Panc1 (cell line): ENCODE measurements at regions not wholly inside any gene's neighbourhood (a gene's known extent, or its start where the extent isn't known, plus 50 kb on each side); places are given as distances from the start of the nearest gene placed in this dataset.

Experiments used
- ATAC-seq: fragments of 200-7000 bp; cut with Tn5 transposase; 2 replicates; pipeline ENCODE4 v1.9.1; 2020; ENCODE audit warnings: mild to moderate bottlenecking, moderate library complexity
- BruUV-seq: library from RNA; stranded (reverse); fragments of 400-500 nt; replicated peaks from 2 replicates; lab custom pipeline; 2021; lab: Mats Ljungman, UMichigan
- CTCF ChIA-PET: fragments of 300-600 bp; sonication (Branson Sonifier 250); formaldehyde crosslinking; loops from one replicate; lab custom pipeline; 2022; ENCODE audit warnings: antibody characterized with exemption; lab: Charles Lee
- POLR2A ChIA-PET: fragments of 300-600 bp; sonication (Branson Sonifier 250); formaldehyde crosslinking; loops from one replicate; lab custom pipeline; 2022; ENCODE audit warnings: antibody characterized with exemption; lab: Charles Lee
- DNase-seq: peaks from one replicate; pipeline ENCODE4 v3.0.0-alpha.2; 2010; ENCODE audit warnings: low read depth, low spot score
- H3K27ac ChIP-seq: 2 replicates; pipeline ENCODE4 v1.5.1; 2011; ENCODE audit warnings: mild to moderate bottlenecking, low read length, inconsistent platforms
- H3K27me3 ChIP-seq: fragments of 200-500 bp; sonication (Bioruptor generic); 2 replicates; pipeline ENCODE4 v1.6.0; 2014; ENCODE audit warnings: low read length, inconsistent platforms; ENCODE audit not compliant: control insufficient read depth, insufficient read depth
- H3K36me3 ChIP-seq: fragments of 200-500 bp; sonication (Bioruptor generic); 2 replicates; pipeline ENCODE4 v1.5.1; 2014; ENCODE audit warnings: inconsistent platforms, mild to moderate bottlenecking, low read length, moderate library complexity; ENCODE audit not compliant: control insufficient read depth, insufficient read depth
- H3K4me1 ChIP-seq: 2 replicates; pipeline ENCODE4 v1.5.1; 2011; ENCODE audit warnings: inconsistent platforms, mild to moderate bottlenecking, low read length, moderate library complexity; ENCODE audit not compliant: control insufficient read depth, insufficient read depth
- H3K4me3 ChIP-seq, 2 experiments: 2 replicates each; pipeline ENCODE4 v1.5.1; 2011 to 2012; ENCODE audit warnings: low read depth in 2 of 2, low read length in 2 of 2, mild to moderate bottlenecking in 2 of 2, inconsistent platforms in 1 of 2, moderate library complexity in 1 of 2
- H3K9me3 ChIP-seq: fragments of 200-500 bp; sonication (Bioruptor generic); 2 replicates; pipeline ENCODE4 v1.5.1; 2014; ENCODE audit warnings: low read depth, mild to moderate bottlenecking, inconsistent platforms, low read length, moderate library complexity; ENCODE audit not compliant: control insufficient read depth, insufficient read depth
- POLR2AphosphoS5 ChIP-seq: IDR thresholded peaks from 2 replicates; pipeline ENCODE4 v1.6.1; 2012; ENCODE audit warnings: mild to moderate bottlenecking, low read depth, low read length, moderate library complexity
- SIN3A ChIP-seq: IDR thresholded peaks from 2 replicates; pipeline ENCODE4 v1.6.1; 2012; ENCODE audit warnings: low read depth, mild to moderate bottlenecking, low read length, moderate library complexity, borderline replicate concordance; ENCODE audit not compliant: insufficient read depth
- TCF7L2 ChIP-seq: IDR thresholded peaks from 2 replicates; pipeline ENCODE4 v1.6.1; 2011; ENCODE audit warnings: mild to moderate bottlenecking, low read depth, low read length, inconsistent platforms
- in situ Hi-C: cut with HindIII; loops from 2 replicates; pipeline ENCODE4 v1.10.0; 2016; ENCODE audit warnings: low sequenced_read_pairs, low pct_unique_long_range_greater_than_20kb
- intact Hi-C: fragments of 100-400 bp; cut with micrococcal nuclease; formaldehyde crosslinking; loops from one replicate; pipeline ENCODE4 v1.10.0; 2022; ENCODE audit not compliant: unreplicated experiment
- TF ChIP-seq, protein P1 (sequence below): fragments of 450-650 bp; IDR thresholded peaks from 2 replicates; pipeline ENCODE4 v1.5.1; 2017; ENCODE audit warnings: mild to moderate bottlenecking
- TF ChIP-seq, protein P2 (sequence below), 2 experiments: IDR thresholded peaks; 2 replicates each; pipeline ENCODE4 v1.6.1; 2011 to 2012; ENCODE audit warnings: low read depth in 2 of 2, control low read depth in 1 of 2, low read length in 1 of 2, mild to moderate bottlenecking in 1 of 2, moderate library complexity in 1 of 2; ENCODE audit not compliant: insufficient read depth in 1 of 2

DNA sequence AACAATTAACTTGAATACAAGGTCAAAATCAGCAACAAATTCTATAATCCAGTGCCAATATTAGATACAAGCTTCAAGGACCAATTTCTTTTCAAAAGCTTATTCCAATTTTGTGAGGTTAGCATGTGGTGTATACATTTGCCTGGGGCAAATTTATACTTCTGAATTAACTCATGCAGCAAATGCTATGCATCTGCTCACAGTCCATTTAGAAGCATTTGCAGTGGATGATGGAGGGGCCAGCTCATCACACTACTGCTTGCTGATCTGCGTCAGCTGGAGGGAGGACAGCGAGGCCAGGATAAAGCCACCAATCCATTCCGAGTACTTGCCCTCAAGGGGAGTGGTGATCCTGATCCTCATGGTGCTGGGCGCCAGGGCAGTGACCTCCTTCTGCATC lies 474.3 kb upstream of the KIF2A start:
- H3K4me1 ChIP-seq: no peaks in the 10 kb centered on the region
- intact Hi-C loops: no loop called here
- ChIA-PET CTCF (no interaction called here), POLR2A (no interaction called here)
- no peak overlapping the region for H3K27ac ChIP-seq
- H3K9me3 ChIP-seq: no peaks in the 10 kb centered on the region
- DNase-seq (no peak), ATAC-seq (no peak)
- H3K27me3 ChIP-seq: peaks cover 2% of the 10 kb centered on the region; the same call in 1 of the 2 replicates
- BruUV-seq: no TSS peak
- no peak overlapping the region for H3K4me3 ChIP-seq
- no peaks in the 10 kb centered on the region for H3K36me3 ChIP-seq
- no peak for TF ChIP-seq TCF7L2
- in situ Hi-C loops: no loop called here

DNA sequence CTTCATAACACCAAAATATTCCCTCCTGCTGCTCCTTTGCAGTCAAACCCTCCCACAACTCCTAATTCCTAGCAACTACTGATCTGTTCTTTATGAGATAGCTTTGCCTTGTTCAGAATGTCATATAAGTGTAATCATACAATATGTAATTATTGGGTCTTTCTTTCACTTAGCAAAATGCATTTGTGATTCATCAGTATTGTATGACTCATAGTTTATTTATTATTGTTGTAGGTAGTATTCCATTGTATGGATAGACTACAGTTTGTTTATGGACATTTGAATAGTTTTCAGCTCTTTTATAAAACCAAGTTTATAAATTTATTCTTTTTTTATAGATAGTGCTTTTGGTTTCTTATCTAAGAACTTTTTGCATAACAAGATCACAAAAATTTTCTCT lies 468.2 kb upstream of the KIF2A start:
- no peaks in the 10 kb centered on the region for H3K36me3 ChIP-seq
- H3K4me3 ChIP-seq: no peak overlapping the region
- no peak for ATAC-seq
- in situ Hi-C loops: no loop called here
- H3K27me3 ChIP-seq: peaks cover 2% of the 10 kb centered on the region
- intact Hi-C loops: no loop called here
- TF ChIP-seq POLR2AphosphoS5 (no peak), TCF7L2 (no peak), SIN3A (no peak)
- TF ChIP-seq, protein P1, sequence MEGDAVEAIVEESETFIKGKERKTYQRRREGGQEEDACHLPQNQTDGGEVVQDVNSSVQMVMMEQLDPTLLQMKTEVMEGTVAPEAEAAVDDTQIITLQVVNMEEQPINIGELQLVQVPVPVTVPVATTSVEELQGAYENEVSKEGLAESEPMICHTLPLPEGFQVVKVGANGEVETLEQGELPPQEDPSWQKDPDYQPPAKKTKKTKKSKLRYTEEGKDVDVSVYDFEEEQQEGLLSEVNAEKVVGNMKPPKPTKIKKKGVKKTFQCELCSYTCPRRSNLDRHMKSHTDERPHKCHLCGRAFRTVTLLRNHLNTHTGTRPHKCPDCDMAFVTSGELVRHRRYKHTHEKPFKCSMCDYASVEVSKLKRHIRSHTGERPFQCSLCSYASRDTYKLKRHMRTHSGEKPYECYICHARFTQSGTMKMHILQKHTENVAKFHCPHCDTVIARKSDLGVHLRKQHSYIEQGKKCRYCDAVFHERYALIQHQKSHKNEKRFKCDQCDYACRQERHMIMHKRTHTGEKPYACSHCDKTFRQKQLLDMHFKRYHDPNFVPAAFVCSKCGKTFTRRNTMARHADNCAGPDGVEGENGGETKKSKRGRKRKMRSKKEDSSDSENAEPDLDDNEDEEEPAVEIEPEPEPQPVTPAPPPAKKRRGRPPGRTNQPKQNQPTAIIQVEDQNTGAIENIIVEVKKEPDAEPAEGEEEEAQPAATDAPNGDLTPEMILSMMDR: no peak
- TF ChIP-seq, protein P2, sequence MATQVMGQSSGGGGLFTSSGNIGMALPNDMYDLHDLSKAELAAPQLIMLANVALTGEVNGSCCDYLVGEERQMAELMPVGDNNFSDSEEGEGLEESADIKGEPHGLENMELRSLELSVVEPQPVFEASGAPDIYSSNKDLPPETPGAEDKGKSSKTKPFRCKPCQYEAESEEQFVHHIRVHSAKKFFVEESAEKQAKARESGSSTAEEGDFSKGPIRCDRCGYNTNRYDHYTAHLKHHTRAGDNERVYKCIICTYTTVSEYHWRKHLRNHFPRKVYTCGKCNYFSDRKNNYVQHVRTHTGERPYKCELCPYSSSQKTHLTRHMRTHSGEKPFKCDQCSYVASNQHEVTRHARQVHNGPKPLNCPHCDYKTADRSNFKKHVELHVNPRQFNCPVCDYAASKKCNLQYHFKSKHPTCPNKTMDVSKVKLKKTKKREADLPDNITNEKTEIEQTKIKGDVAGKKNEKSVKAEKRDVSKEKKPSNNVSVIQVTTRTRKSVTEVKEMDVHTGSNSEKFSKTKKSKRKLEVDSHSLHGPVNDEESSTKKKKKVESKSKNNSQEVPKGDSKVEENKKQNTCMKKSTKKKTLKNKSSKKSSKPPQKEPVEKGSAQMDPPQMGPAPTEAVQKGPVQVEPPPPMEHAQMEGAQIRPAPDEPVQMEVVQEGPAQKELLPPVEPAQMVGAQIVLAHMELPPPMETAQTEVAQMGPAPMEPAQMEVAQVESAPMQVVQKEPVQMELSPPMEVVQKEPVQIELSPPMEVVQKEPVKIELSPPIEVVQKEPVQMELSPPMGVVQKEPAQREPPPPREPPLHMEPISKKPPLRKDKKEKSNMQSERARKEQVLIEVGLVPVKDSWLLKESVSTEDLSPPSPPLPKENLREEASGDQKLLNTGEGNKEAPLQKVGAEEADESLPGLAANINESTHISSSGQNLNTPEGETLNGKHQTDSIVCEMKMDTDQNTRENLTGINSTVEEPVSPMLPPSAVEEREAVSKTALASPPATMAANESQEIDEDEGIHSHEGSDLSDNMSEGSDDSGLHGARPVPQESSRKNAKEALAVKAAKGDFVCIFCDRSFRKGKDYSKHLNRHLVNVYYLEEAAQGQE (IDR thresholded peaks at IDR 0.05; ENCODE audit: insufficient read depth in 1 of 2, low read depth in 2 of 2, low read length in 1 of 2): no peak
- ChIA-PET CTCF (no interaction called here), POLR2A (no interaction called here)
- H3K4me1 ChIP-seq: no peaks in the 10 kb centered on the region
- H3K27ac ChIP-seq: no peak overlapping the region
- no peak for DNase-seq
- no peaks in the 10 kb centered on the region for H3K9me3 ChIP-seq
- no TSS peak for BruUV-seq

DNA sequence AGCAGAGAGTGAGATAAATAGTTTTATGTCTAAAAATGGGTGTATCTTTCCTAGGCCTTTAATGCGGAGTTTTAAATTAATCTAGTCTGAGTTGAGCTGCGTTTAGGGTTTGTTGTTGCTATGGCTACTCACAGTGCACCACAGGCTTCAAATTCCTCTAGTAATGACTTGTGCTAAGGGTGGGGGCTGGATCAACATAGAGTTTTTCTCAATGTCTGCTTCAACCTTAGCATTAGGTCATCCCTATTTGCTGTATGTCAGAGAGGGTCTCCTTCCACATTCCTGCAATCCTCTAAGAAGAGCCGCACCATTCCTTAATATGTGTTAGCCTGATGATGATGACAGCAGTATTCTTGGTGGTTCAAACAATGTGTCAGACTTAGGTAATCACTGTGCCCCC lies 465.6 kb upstream of the KIF2A start:
- no peaks in the 10 kb centered on the region for H3K9me3 ChIP-seq
- intact Hi-C loops: no loop called here
- ATAC-seq (no peak), DNase-seq (no peak)
- H3K27ac ChIP-seq: no peak overlapping the region
- H3K4me3 ChIP-seq: no peak overlapping the region
- POLR2A ChIA-PET: no interaction called here
- in situ Hi-C loops: no loop called here
- H3K36me3 ChIP-seq: no peaks in the 10 kb centered on the region
- BruUV-seq: no TSS peak
- no peaks in the 10 kb centered on the region for H3K4me1 ChIP-seq
- H3K27me3 ChIP-seq: peaks cover 2% of the 10 kb centered on the region
- CTCF ChIA-PET: no interaction called here
- TF ChIP-seq TCF7L2 (no peak), SIN3A (no peak), POLR2AphosphoS5 (no peak)
- TF ChIP-seq, protein P1: no peak
- TF ChIP-seq, protein P2 (IDR thresholded peaks at IDR 0.05; ENCODE audit: insufficient read depth in 1 of 2, low read depth in 2 of 2, low read length in 1 of 2): no peak
